ENCODE measurements at regions not wholly inside any gene's neighbourhood (a gene's known extent, or its start where the extent isn't known, plus 50 kb on each side); places are given as distances from the start of the nearest gene placed in this dataset.

DNA sequence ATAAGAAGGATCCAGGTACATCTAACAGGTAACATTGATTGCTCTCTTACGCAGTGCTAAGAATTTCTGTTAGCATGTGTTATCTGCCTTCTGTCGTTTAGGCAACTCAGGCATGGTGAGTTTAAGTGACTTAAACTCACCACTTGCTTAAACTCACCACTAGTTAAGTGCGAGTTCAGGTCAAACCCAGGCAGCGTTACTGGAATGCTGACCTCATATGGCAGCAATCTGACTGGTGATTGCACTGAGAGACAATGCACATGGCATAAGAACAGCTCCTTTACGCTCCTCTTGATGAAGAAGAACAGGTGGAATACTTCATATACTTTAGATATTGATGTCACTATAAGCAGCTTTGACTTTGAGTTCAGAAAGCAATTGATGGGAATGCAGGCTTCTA, 954.1 kb downstream of the SOCS6 start:
- no peaks in the 10 kb centered on the region for H3K9me3 ChIP-seq
- 25 to 37% methylated on average over 5 of the region's 5 CpGs for WGBS, 2 donors
- TF ChIP-seq, protein P1, sequence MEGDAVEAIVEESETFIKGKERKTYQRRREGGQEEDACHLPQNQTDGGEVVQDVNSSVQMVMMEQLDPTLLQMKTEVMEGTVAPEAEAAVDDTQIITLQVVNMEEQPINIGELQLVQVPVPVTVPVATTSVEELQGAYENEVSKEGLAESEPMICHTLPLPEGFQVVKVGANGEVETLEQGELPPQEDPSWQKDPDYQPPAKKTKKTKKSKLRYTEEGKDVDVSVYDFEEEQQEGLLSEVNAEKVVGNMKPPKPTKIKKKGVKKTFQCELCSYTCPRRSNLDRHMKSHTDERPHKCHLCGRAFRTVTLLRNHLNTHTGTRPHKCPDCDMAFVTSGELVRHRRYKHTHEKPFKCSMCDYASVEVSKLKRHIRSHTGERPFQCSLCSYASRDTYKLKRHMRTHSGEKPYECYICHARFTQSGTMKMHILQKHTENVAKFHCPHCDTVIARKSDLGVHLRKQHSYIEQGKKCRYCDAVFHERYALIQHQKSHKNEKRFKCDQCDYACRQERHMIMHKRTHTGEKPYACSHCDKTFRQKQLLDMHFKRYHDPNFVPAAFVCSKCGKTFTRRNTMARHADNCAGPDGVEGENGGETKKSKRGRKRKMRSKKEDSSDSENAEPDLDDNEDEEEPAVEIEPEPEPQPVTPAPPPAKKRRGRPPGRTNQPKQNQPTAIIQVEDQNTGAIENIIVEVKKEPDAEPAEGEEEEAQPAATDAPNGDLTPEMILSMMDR (IDR thresholded peaks at IDR 0.05): no peak
- TF ChIP-seq POLR2A (IDR thresholded peaks at IDR 0.05): no peak
- no peak overlapping the region for H3K27ac ChIP-seq
- H3K4me1 ChIP-seq: no peaks in the 10 kb centered on the region
- DNase-seq (no peak), ATAC-seq (no peak)
- no peaks in the 10 kb centered on the region for H3K27me3 ChIP-seq
- H3K4me3 ChIP-seq: no peak overlapping the region
- no peaks in the 10 kb centered on the region for H3K36me3 ChIP-seq (replicated peaks in 1 of 2; ENCODE audit: insufficient read depth in 1 of 2, low read depth in 2 of 2)
- intact Hi-C loops (cut with DNase I): no loop called here

DNA sequence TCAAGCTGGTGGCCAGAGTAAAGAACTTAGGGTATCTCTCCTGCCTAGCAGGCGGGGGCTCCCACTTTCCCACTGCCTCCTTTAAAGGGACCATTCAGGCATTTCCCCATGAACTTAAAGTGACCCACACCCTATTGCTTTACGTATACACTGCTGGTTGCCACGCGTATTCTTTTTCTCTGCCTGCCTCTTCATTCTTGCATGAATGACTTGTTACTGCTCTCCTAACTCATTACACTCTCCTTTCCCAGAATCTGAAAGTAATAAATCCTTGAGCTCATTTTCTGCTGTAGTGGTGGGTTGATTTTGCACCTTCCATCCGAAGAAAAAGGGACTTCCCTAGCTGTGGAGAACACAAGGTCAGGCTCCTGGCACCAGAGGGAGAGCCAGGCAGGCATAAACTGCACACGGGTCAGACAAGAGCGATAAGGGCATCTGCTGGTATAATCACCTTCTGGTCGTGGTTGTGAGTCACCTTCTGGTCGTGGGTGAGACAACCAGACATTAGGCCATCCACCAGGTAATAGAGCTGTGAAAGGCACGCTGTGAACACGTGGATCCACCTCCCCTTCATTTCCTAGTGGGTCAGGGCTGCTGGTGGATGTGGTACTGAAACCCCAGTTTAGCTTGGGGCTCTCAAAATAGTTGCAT, 950.3 kb downstream of the SOCS6 start:
- 49 to 51% methylated on average over 11 of the region's 11 CpGs for WGBS, 2 donors
- intact Hi-C loops (cut with DNase I): no loop called here
- no peaks in the 10 kb centered on the region for H3K9me3 ChIP-seq

DNA sequence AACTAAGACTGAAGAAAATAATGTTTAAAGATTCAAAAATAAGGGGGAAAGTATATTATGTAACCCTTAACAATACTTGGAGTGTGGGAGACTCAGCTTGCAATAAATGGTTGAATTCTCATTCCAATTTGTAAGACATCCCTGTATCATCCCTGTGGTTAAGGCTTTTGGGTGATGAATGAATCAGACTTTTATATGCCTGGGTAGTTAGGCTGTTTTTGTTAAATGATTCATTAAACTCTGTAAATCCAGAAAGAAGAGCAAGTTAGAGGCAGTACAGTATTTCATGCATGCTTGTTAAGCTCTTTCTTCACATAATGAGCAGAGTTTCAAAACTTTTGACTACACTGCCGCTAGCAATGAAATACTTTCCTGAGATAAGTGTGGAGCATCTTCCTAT, 948.8 kb downstream of the SOCS6 start:
- Histone ChIP-seq H3K27me3 (no peaks in the 10 kb centered on the region), H3K36me3 (replicated peaks in 1 of 2; ENCODE audit: insufficient read depth in 1 of 2, low read depth in 2 of 2) (no peaks in the 10 kb centered on the region), H3K4me3 (no peak overlapping the region), H3K27ac (no peak overlapping the region), H3K9me3 (no peaks in the 10 kb centered on the region), H3K4me1 (no peaks in the 10 kb centered on the region)
- DNase-seq: no peak
- TF ChIP-seq, protein P1 (IDR thresholded peaks at IDR 0.05): no peak
- TF ChIP-seq POLR2A (IDR thresholded peaks at IDR 0.05): no peak
- 52 to 69% methylated on average over 1 of the region's 1 CpG for WGBS, 2 donors
- no peak for ATAC-seq
- intact Hi-C loops (cut with DNase I): no loop called here

More for the DNA sequence above, 950.3 kb downstream of the SOCS6 start:
- no peak for DNase-seq
- H3K4me1 ChIP-seq: no peaks in the 10 kb centered on the region
- TF ChIP-seq, protein P1 (IDR thresholded peaks at IDR 0.05): no peak
- TF ChIP-seq POLR2A (IDR thresholded peaks at IDR 0.05): no peak
- H3K4me3 ChIP-seq: no peak overlapping the region
- H3K27me3 ChIP-seq: no peaks in the 10 kb centered on the region
- no peak for ATAC-seq
- no peaks in the 10 kb centered on the region for H3K36me3 ChIP-seq (replicated peaks in 1 of 2; ENCODE audit: insufficient read depth in 1 of 2, low read depth in 2 of 2)
- H3K27ac ChIP-seq: no peak overlapping the region

- Histone ChIP-seq H3K4me1 (no peaks in the 10 kb centered on the region), H3K27me3 (no peaks in the 10 kb centered on the region), H3K9me3 (no peaks in the 10 kb centered on the region), H3K4me3 (no peak overlapping the region), H3K36me3 (replicated peaks in 1 of 2; ENCODE audit: insufficient read depth in 1 of 2, low read depth in 2 of 2) (no peaks in the 10 kb centered on the region), H3K27ac (no peak overlapping the region)
- ATAC-seq (no peak), DNase-seq (no peak)
- intact Hi-C loops (cut with DNase I): no loop called here
- WGBS, 2 donors: 58 to 63% methylated on average over 4 of the region's 4 CpGs
- TF ChIP-seq, protein P1 (IDR thresholded peaks at IDR 0.05): no peak
- TF ChIP-seq POLR2A (IDR thresholded peaks at IDR 0.05): no peak
Measured at GRCh38 chr18:71233177-71233576, 944.3 kb downstream of the SOCS6 start.

DNA sequence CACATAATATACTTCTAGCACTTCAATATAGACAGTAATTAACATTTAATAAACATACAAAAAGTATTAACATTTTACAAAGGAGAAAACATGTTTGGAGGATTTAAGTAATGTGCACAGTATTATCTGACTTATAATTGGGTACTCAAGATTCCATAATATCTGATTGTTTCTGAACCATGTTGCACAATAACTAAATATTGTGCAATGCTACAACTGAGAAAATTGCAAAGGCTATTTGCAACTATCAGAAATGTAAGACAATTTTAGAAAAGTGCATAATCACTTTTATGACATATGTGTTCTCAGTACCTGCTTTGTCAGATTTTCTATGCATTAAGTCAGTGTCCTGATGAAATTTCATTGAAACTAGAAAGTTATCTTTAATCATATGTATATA, 934.6 kb downstream of the SOCS6 start:
- no peaks in the 10 kb centered on the region for H3K9me3 ChIP-seq
- no peaks in the 10 kb centered on the region for H3K36me3 ChIP-seq (replicated peaks in 1 of 2; ENCODE audit: insufficient read depth in 1 of 2, low read depth in 2 of 2)
- intact Hi-C loops (cut with DNase I): no loop called here
- TF ChIP-seq POLR2A (IDR thresholded peaks at IDR 0.05): no peak
- TF ChIP-seq, protein P1 (IDR thresholded peaks at IDR 0.05): no peak
- no peak overlapping the region for H3K27ac ChIP-seq
- H3K27me3 ChIP-seq: no peaks in the 10 kb centered on the region
- DNase-seq (no peak), ATAC-seq (no peak)
- no peaks in the 10 kb centered on the region for H3K4me1 ChIP-seq
- no peak overlapping the region for H3K4me3 ChIP-seq
